Lung (tissue), 11 donors: ENCODE measurements at regions not wholly inside any gene's neighbourhood (a gene's known extent, or its start where the extent isn't known, plus 50 kb on each side); places are given as distances from the start of the nearest gene placed in this dataset.
A peak's percentile ranks its signal among the peaks of the same experiment; 100 is the strongest.

Experiments used
- ATAC-seq: fragments of 200-7000 bp; cut with Tn5 transposase; one replicate; pipeline ENCODE4 v1.9.1; 2020; ENCODE audit warnings: moderate number of reproducible peaks; ENCODE audit not compliant: insufficient read depth, low FRiP score
- DNase-seq, 3 donors: peaks; one replicate each; pipeline ENCODE4 v3.0.0-alpha.2; 2013 to 2017
- H3K27ac ChIP-seq, 2 donors: one replicate each; pipeline ENCODE4 v1.5.1; 2013; ENCODE audit warnings: mild to moderate bottlenecking in 2 of 2, moderate library complexity in 2 of 2, control low read depth in 1 of 2, inconsistent platforms in 1 of 2, low read depth in 1 of 2, low read length in 1 of 2
- H3K27me3 ChIP-seq, 3 donors: one replicate each; pipeline ENCODE4 v1.5.1; 2013; ENCODE audit warnings: low read length in 2 of 3; ENCODE audit not compliant: control insufficient read depth in 3 of 3, insufficient read depth in 3 of 3
- H3K36me3 ChIP-seq, 4 donors: one replicate each; pipeline ENCODE4 v1.5.1; 2013; ENCODE audit warnings: low read length in 4 of 4, mild to moderate bottlenecking in 1 of 4, moderate library complexity in 1 of 4; ENCODE audit not compliant: control insufficient read depth in 4 of 4, insufficient read depth in 4 of 4
- H3K4me1 ChIP-seq, 5 donors: one replicate each; pipeline ENCODE4 v1.5.1; 2013; ENCODE audit warnings: low read length in 5 of 5, mild to moderate bottlenecking in 2 of 5, moderate library complexity in 1 of 5; ENCODE audit not compliant: control insufficient read depth in 5 of 5, insufficient read depth in 5 of 5
- H3K4me3 ChIP-seq: one replicate; pipeline ENCODE4 v1.5.1; 2013; ENCODE audit warnings: mild to moderate bottlenecking, control low read depth, moderate library complexity
- H3K9ac ChIP-seq, 2 donors: one replicate each; pipeline ENCODE4 v1.5.1; 2013; ENCODE audit warnings: low read length in 2 of 2, control low read depth in 1 of 2; ENCODE audit not compliant: insufficient read depth in 1 of 2
- H3K9me3 ChIP-seq, 4 donors: one replicate each; pipeline ENCODE4 v1.5.1; 2013; ENCODE audit warnings: low read length in 3 of 4, mild to moderate bottlenecking in 1 of 4, moderate library complexity in 1 of 4; ENCODE audit not compliant: control insufficient read depth in 4 of 4, insufficient read depth in 3 of 4
- CTCF ChIP-seq: IDR thresholded peaks from 2 replicates; pipeline ENCODE4 v1.5.1; 2012; ENCODE audit warnings: mild to moderate bottlenecking; ENCODE audit errors: control extremely low read depth, extremely low read depth
- WGBS, 2 donors: extraction: QIAGEN DNeasy Blood & Tissue Kit; methylation state at CpG; one replicate each; pipeline ENCODE4 v1.1.7; 2013; 5-methylcytosine and 5-hydroxymethylcytosine counted together
- donor health status: control.
- donor health status: control.
- donor health status: Bipolar disorder and iron deficiency.
- donor health status: healthy.
- donor health status: DM: yes; HTN: yes; CAD: no.

- DNase-seq, result no peak
- Histone ChIP-seq H3K4me1 (peaks cover 0 to 1% (median 0%) of the 10 kb centered on the region in 5 donors), H3K4me3 (no peak overlapping the region), H3K27ac (no peak overlapping the region), H3K27me3 (no peaks in the 10 kb centered on the region), H3K36me3 (no peaks in the 10 kb centered on the region), H3K9me3 (no peaks in the 10 kb centered on the region), H3K9ac (no peak overlapping the region)
- TF ChIP-seq CTCF, result no peak
- ATAC-seq, result no peak
- WGBS, 2 donors, result 64 to 73% methylated on average over 3 of the region's 3 CpGs
These were observed 193.9 kb upstream of the CITED2 start for GRCh38 chr6:139568151-139568955.

- 70 to 80% methylated on average over 3 of the region's 3 CpGs for WGBS, 2 donors
- no peak for ATAC-seq
These were observed 192.6 kb upstream of the CITED2 start for GRCh38 chr6:139567095-139567494.

GRCh38 chr6:139565591-139565990 is 191.1 kb upstream of the CITED2 start:
- Histone ChIP-seq H3K36me3 (no peaks in the 10 kb centered on the region), H3K9me3 (peaks cover 0 to 2% (median 0%) of the 10 kb centered on the region in 4 donors), H3K4me1 (peaks cover 0 to 1% (median 0%) of the 10 kb centered on the region in 5 donors), H3K9ac (no peak overlapping the region), H3K27ac (no peak overlapping the region), H3K27me3 (no peaks in the 10 kb centered on the region), H3K4me3 (no peak overlapping the region)
- no peak for DNase-seq
- no peak for ATAC-seq
- WGBS, 2 donors, result 0 to 44% methylated on average over 1 of the region's 1 CpG
- no peak for TF ChIP-seq CTCF

More at GRCh38 chr6:139567095-139567494, 192.6 kb upstream of the CITED2 start:
- TF ChIP-seq CTCF, result no peak
- no peak overlapping the region for H3K9ac ChIP-seq
- no peak overlapping the region for H3K27ac ChIP-seq
- no peak overlapping the region for H3K4me3 ChIP-seq
- no peaks in the 10 kb centered on the region for H3K9me3 ChIP-seq
- H3K4me1 ChIP-seq, result peaks cover 0 to 1% (median 0%) of the 10 kb centered on the region in 5 donors
- H3K27me3 ChIP-seq, result no peaks in the 10 kb centered on the region
- peak in 1 of 3 donors; percentile 29 for DNase-seq
- no peaks in the 10 kb centered on the region for H3K36me3 ChIP-seq
